H1 (cell line): ENCODE measurements at regions not wholly inside any gene's neighbourhood (a gene's known extent, or its start where the extent isn't known, plus 50 kb on each side); places are given as distances from the start of the nearest gene placed in this dataset.
A peak's percentile ranks its signal among the peaks of the same experiment; 100 is the strongest.
"Not testable (repeated sequence)": the region's sequence is repeated elsewhere in the genome, so short reads cannot be mapped to it uniquely, and the experiment has no call there.

ENCODE experiments used
- CTCF ChIA-PET: fragments of 300-600 bp; sonication (Branson Sonifier 250); formaldehyde crosslinking; loops from one replicate; lab custom pipeline; 2021; ENCODE audit not compliant: partially characterized antibody; lab: Charles Lee
- POLR2A ChIA-PET: fragments of 300-600 bp; sonication (Branson Sonifier 250); formaldehyde crosslinking; loops from one replicate; lab custom pipeline; 2021; ENCODE audit warnings: inconsistent platforms; ENCODE audit not compliant: partially characterized antibody; lab: Charles Lee
- DNase-seq, 2 experiments: peaks; one replicate each; pipeline versions ENCODE4 v3.0.0 to v3.0.0-alpha.2; 2010 to 2022; ENCODE audit warnings: low spot score in 2 of 2, low read depth in 1 of 2, mixed read lengths in 1 of 2
- FAIRE-seq: peaks from 2 replicates; lab custom pipeline; 2011; peaks lifted over from hg19 to GRCh38; lab: Jason Lieb, UNC
- H2AFZ ChIP-seq: 2 replicates; pipeline ENCODE4 v1.8.1; 2012; ENCODE audit warnings: low read length, inconsistent platforms
- H2AK5ac ChIP-seq: 2 replicates; pipeline ENCODE4 v1.6.1; 2013; ENCODE audit warnings: low read depth, low read length
- H2BK120ac ChIP-seq: replicated peaks from 2 replicates; pipeline ENCODE3; 2013; ENCODE audit warnings: low read depth, low read length, inconsistent platforms
- H2BK12ac ChIP-seq: 2 replicates; pipeline ENCODE4 v1.6.1; 2013; ENCODE audit warnings: low read depth, low read length
- H2BK15ac ChIP-seq: 2 replicates; pipeline ENCODE4 v1.6.1; 2013; ENCODE audit warnings: low read length
- H2BK20ac ChIP-seq: 2 replicates; pipeline ENCODE4 v1.6.1; 2013; ENCODE audit warnings: low read length
- H2BK5ac ChIP-seq: 2 replicates; pipeline ENCODE4 v1.6.1; 2013; ENCODE audit warnings: low read depth, low read length
- H3K14ac ChIP-seq: 2 replicates; pipeline ENCODE4 v1.6.1; 2013; ENCODE audit warnings: inconsistent platforms; ENCODE audit not compliant: insufficient read length
- H3K18ac ChIP-seq: 2 replicates; pipeline ENCODE4 v1.6.1; 2013; ENCODE audit warnings: low read length; ENCODE audit errors: extremely low read depth
- H3K23ac ChIP-seq: 2 replicates; pipeline ENCODE4 v1.6.1; 2013; ENCODE audit warnings: inconsistent platforms; ENCODE audit not compliant: insufficient read length
- H3K23me2 ChIP-seq: 2 replicates; pipeline ENCODE4 v1.6.1; 2013; ENCODE audit warnings: low read depth, low read length
- H3K27ac ChIP-seq: 2 replicates; pipeline ENCODE4 v1.6.1; 2011; ENCODE audit warnings: low read depth, low read length, inconsistent platforms
- H3K27me3 ChIP-seq, 4 experiments: replicated peaks in 1 of 4; 1 replicate in 1 of 4; 2 replicates in 3 of 4; pipeline versions ENCODE4 v1.6.1 to v1.8.1; 2011 to 2013; ENCODE audit warnings: low read length in 3 of 4, mild to moderate bottlenecking in 3 of 4, inconsistent platforms in 2 of 4, mixed read lengths in 2 of 4, moderate library complexity in 1 of 4; ENCODE audit not compliant: control insufficient read depth in 3 of 4, insufficient read depth in 3 of 4; ENCODE audit errors: extremely low read depth in 1 of 4
- H3K36me3 ChIP-seq, 4 experiments: 2 replicates each; pipeline versions ENCODE4 v1.6.1 to v1.8.1; 2011 to 2013; ENCODE audit warnings: mild to moderate bottlenecking in 4 of 4, low read length in 3 of 4, moderate library complexity in 2 of 4, control low read depth in 1 of 4, inconsistent platforms in 1 of 4; ENCODE audit not compliant: insufficient read depth in 4 of 4, control insufficient read depth in 2 of 4
- H3K4ac ChIP-seq: replicated peaks from 2 replicates; pipeline ENCODE3; 2013; ENCODE audit warnings: low read length, low read depth, mixed read lengths, inconsistent platforms; ENCODE audit not compliant: insufficient read length
- H3K4me1 ChIP-seq, 4 experiments: replicated peaks in 1 of 4; 1 replicate in 1 of 4; 2 replicates in 3 of 4; pipeline versions ENCODE4 v1.6.1 to v1.8.1; 2011 to 2013; ENCODE audit warnings: low read length in 3 of 4, inconsistent platforms in 2 of 4, mixed read lengths in 1 of 4; ENCODE audit not compliant: insufficient read depth in 4 of 4, control insufficient read depth in 3 of 4
- H3K4me2 ChIP-seq, 2 experiments: 2 replicates each; pipeline versions ENCODE4 v1.6.1 to v1.8.1; 2011 to 2013; ENCODE audit warnings: low read depth in 2 of 2, low read length in 2 of 2, control low read depth in 1 of 2, inconsistent platforms in 1 of 2, mild to moderate bottlenecking in 1 of 2; ENCODE audit not compliant: insufficient read depth in 1 of 2
- H3K4me3 ChIP-seq, 4 experiments: fragments of 200-600, 300-600 bp in 1 of 4; sonication (generic), shearing (Covaris generic), sonication (Bioruptor Twin) in 1 of 4; 2 replicates each; pipeline versions ENCODE4 v1.5.1 to v1.8.1; 2011 to 2016; ENCODE audit warnings: low read length in 4 of 4, low read depth in 3 of 4, control low read depth in 2 of 4, inconsistent platforms in 2 of 4, mild to moderate bottlenecking in 2 of 4, mixed read lengths in 1 of 4, moderate library complexity in 1 of 4; ENCODE audit not compliant: insufficient read depth in 2 of 4; ENCODE audit errors: extremely low read depth in 1 of 4
- H3K56ac ChIP-seq: replicated peaks from 2 replicates; pipeline ENCODE3; 2013; ENCODE audit warnings: low read depth, mild to moderate bottlenecking, mixed read lengths, low read length, inconsistent platforms; ENCODE audit not compliant: insufficient read length
- H3K79me1 ChIP-seq: 2 replicates; pipeline ENCODE4 v1.6.1; 2013; ENCODE audit warnings: low read depth, low read length, control low read depth
- H3K79me2 ChIP-seq, 2 experiments: 2 replicates each; pipeline versions ENCODE4 v1.6.1 to v1.8.1; 2012 to 2013; ENCODE audit warnings: low read length in 2 of 2, mild to moderate bottlenecking in 2 of 2, inconsistent platforms in 1 of 2; ENCODE audit not compliant: insufficient read depth in 2 of 2, control insufficient read depth in 1 of 2
- H3K9ac ChIP-seq, 4 experiments: replicated peaks in 1 of 4; 1 replicate in 1 of 4; 2 replicates in 3 of 4; pipeline versions ENCODE4 v1.6.1 to v1.8.1; 2011 to 2013; ENCODE audit warnings: low read depth in 3 of 4, low read length in 3 of 4, control low read depth in 2 of 4, mild to moderate bottlenecking in 2 of 4, moderate library complexity in 2 of 4, inconsistent platforms in 1 of 4; ENCODE audit errors: extremely low read depth in 1 of 4
- H3K9me3 ChIP-seq, 2 experiments: 2 replicates each; pipeline versions ENCODE4 v1.6.1 to v1.8.1; 2012 to 2013; ENCODE audit warnings: mild to moderate bottlenecking in 2 of 2, moderate library complexity in 2 of 2, control low read depth in 1 of 2, inconsistent platforms in 1 of 2, low read depth in 1 of 2, low read length in 1 of 2, mixed read lengths in 1 of 2; ENCODE audit not compliant: insufficient read depth in 2 of 2
- H4K20me1 ChIP-seq, 2 experiments: replicated peaks in 1 of 2; 2 replicates each; pipeline versions ENCODE3 to v1.8.1; 2011 to 2013; ENCODE audit warnings: inconsistent platforms in 2 of 2, low read length in 2 of 2, mild to moderate bottlenecking in 1 of 2; ENCODE audit not compliant: insufficient read depth in 2 of 2, control insufficient read depth in 1 of 2
- H4K5ac ChIP-seq: 2 replicates; pipeline ENCODE4 v1.6.1; 2013; ENCODE audit warnings: low read length, low read depth, mixed read lengths, inconsistent platforms; ENCODE audit not compliant: insufficient read length
- H4K8ac ChIP-seq: 2 replicates; pipeline ENCODE4 v1.8.0; 2013; ENCODE audit warnings: mild to moderate bottlenecking, moderate library complexity, low read length, inconsistent platforms; ENCODE audit not compliant: insufficient read depth; ENCODE audit errors: extremely low read depth
- H4K91ac ChIP-seq: replicated peaks from 2 replicates; pipeline ENCODE3; 2013; ENCODE audit warnings: low read length, mixed read lengths, inconsistent platforms; ENCODE audit not compliant: insufficient read length
- WGBS, 2 experiments: shearing (Covaris generic) in 1 of 2; methylation state at CpG; one replicate each; pipeline versions ENCODE4 v1.1.6 to v1.1.7; 2013 to 2015; ENCODE audit warnings: low lambda C conversion rate in 2 of 2, mixed read lengths in 2 of 2, inconsistent platforms in 1 of 2, low coverage in 1 of 2, missing lambda C conversion rate in 1 of 2; ENCODE audit not compliant: insufficient replicate concordance in 2 of 2, insufficient coverage in 1 of 2, insufficient read length in 1 of 2; ENCODE audit errors: extremely low coverage in 1 of 2, missing lambda C conversion rate in 1 of 2; 5-methylcytosine and 5-hydroxymethylcytosine counted together

DNA sequence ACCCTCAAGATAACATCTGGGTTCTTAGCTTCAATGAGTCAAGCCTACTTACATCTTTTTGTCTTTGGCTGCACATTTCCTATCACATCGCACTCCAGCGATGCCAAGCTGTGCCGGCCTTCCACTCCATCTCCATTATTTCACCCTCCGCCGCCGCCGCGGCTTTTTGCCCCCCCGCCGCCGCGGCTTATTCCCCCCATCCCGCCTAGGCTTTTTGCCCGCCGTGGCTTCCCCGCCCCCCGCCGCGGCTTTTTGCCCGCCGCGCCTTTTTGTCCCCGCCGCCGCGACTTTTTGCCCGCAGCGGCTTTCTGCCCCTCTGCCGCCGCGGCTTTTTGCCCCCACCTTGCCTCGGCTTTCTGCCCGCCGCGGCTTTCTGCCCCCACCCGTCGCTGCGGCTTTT is 50.8 kb downstream of the PPIAL4E start:
- H3K4me2 ChIP-seq, H2AK5ac ChIP-seq, H2BK5ac ChIP-seq, H3K23ac ChIP-seq, H2AFZ ChIP-seq, H3K56ac ChIP-seq, H3K9me3 ChIP-seq, H3K14ac ChIP-seq, H3K79me2 ChIP-seq, H4K5ac ChIP-seq, H3K9ac ChIP-seq, H4K91ac ChIP-seq, H3K36me3 ChIP-seq, H3K27me3 ChIP-seq, H3K79me1 ChIP-seq, H3K27ac ChIP-seq, H3K4ac ChIP-seq, H2BK20ac ChIP-seq, H2BK15ac ChIP-seq, H2BK120ac ChIP-seq, H3K18ac ChIP-seq, H4K8ac ChIP-seq, H3K4me1 ChIP-seq, H3K23me2 ChIP-seq, CTCF ChIA-PET, POLR2A ChIA-PET, H2BK12ac ChIP-seq, H3K4me3 ChIP-seq, H4K20me1 ChIP-seq, FAIRE-seq: not testable (repeated sequence)
- WGBS, 2 experiments, result no CpG with 5 or more reads among the region's 38 CpGs
- DNase-seq, result peak in 1 of 2 experiments; percentile 43
